HepG2 (cell line): ENCODE measurements at regions not wholly inside any gene's neighbourhood (a gene's known extent, or its start where the extent isn't known, plus 50 kb on each side); places are given as distances from the start of the nearest gene placed in this dataset.

Experiments
- ATAC-seq: fragments of 200-7000 bp; cut with Tn5 transposase; 3 replicates; pipeline ENCODE4 v1.9.1; 2020; ENCODE audit warnings: mild to moderate bottlenecking, moderate library complexity
- BruUV-seq: library from RNA; stranded (reverse); fragments of 400-500 nt; replicated peaks from 2 replicates; lab custom pipeline; 2021; lab: Mats Ljungman, UMichigan
- CTCF ChIA-PET: fragments of 300-600 bp; formaldehyde crosslinking; extraction: SDS; loops from one replicate; lab custom pipeline; 2021; ENCODE audit warnings: low total read pairs, inconsistent platforms, low intra/inter-chr PET ratio; lab: Yijun Ruan, JAX
- POLR2A ChIA-PET: fragments of 350-600 bp; sonication (Branson Sonifier 250); formaldehyde crosslinking; loops from one replicate; lab custom pipeline; 2020; ENCODE audit warnings: antibody characterized with exemption, inconsistent platforms; lab: Yijun Ruan, JAX
- DNase-seq: peaks from one replicate; pipeline ENCODE4 v3.0.0-alpha.2; 2015; ENCODE audit warnings: low spot score
- FAIRE-seq: peaks from 3 replicates; lab custom pipeline; 2011; peaks lifted over from hg19 to GRCh38; lab: Jason Lieb, UNC
- H2AFZ ChIP-seq: one replicate; pipeline ENCODE4 v1.6.1; 2011; ENCODE audit warnings: low read length, inconsistent platforms
- H3K27ac ChIP-seq: fragments of 300-600 bp; 3 replicates; pipeline ENCODE4 v1.8.0; 2011; ENCODE audit warnings: mixed run types, mild to moderate bottlenecking, mixed read lengths, low read length, inconsistent platforms; ENCODE audit not compliant: insufficient read depth; ENCODE audit errors: extremely low read length
- H3K27me3 ChIP-seq, 2 experiments: fragments of 200-600 bp in 1 of 2; 2 replicates in 1 of 2; 3 replicates in 1 of 2; pipeline versions ENCODE4 v1.6.0 to v1.8.0; 2011; ENCODE audit warnings: low read length in 2 of 2, mild to moderate bottlenecking in 2 of 2, moderate library complexity in 2 of 2, inconsistent platforms in 1 of 2; ENCODE audit not compliant: insufficient read depth in 2 of 2, control insufficient read depth in 1 of 2
- H3K36me3 ChIP-seq, 2 experiments: fragments of 200-600 bp in 1 of 2; replicated peaks in 1 of 2; 2 replicates in 1 of 2; 3 replicates in 1 of 2; pipeline versions ENCODE4 v1.5.1 to v1.8.0; 2011; ENCODE audit warnings: low read length in 2 of 2, inconsistent platforms in 1 of 2; ENCODE audit not compliant: insufficient read depth in 2 of 2, control insufficient read depth in 1 of 2
- H3K4me1 ChIP-seq: 2 replicates; pipeline ENCODE4 v1.5.1; 2012; ENCODE audit warnings: low read length, inconsistent platforms; ENCODE audit not compliant: insufficient read depth
- H3K4me2 ChIP-seq: 2 replicates; pipeline ENCODE4 v1.6.0; 2011; ENCODE audit warnings: low read depth, low read length, inconsistent platforms
- H3K4me3 ChIP-seq, 3 experiments: fragments of 200-600 bp in 1 of 3; sonication (generic), shearing (Covaris generic) in 1 of 3; replicated peaks in 1 of 3; 2 replicates each; pipeline ENCODE4 v1.5.1; 2011 to 2016; ENCODE audit warnings: low read length in 3 of 3, inconsistent platforms in 2 of 3, low read depth in 2 of 3, mild to moderate bottlenecking in 2 of 3, control low read depth in 1 of 3, mixed read lengths in 1 of 3; ENCODE audit not compliant: insufficient read depth in 1 of 3
- H3K79me2 ChIP-seq: one replicate; pipeline ENCODE4 v1.6.1; 2011; ENCODE audit warnings: low read length, inconsistent platforms; ENCODE audit not compliant: insufficient read depth
- H3K9ac ChIP-seq: 2 replicates; pipeline ENCODE4 v1.6.0; 2011; ENCODE audit warnings: mild to moderate bottlenecking, low read depth, low read length, inconsistent platforms; ENCODE audit not compliant: insufficient read depth
- H3K9me3 ChIP-seq: 2 replicates; pipeline ENCODE4 v1.5.1; 2012; ENCODE audit warnings: mild to moderate bottlenecking, low read length
- H4K20me1 ChIP-seq: 2 replicates; pipeline ENCODE4 v1.6.0; 2011; ENCODE audit warnings: inconsistent platforms, mild to moderate bottlenecking, low read length, moderate library complexity; ENCODE audit not compliant: insufficient read depth
- FOXJ3 ChIP-seq: sonication (generic); formaldehyde crosslinking; IDR thresholded peaks from 2 replicates; pipeline ENCODE4 v1.4.0; 2020; ENCODE audit warnings: missing genetic modification reagents, mild to moderate bottlenecking, borderline replicate concordance
- GATAD2A ChIP-seq: IDR thresholded peaks from 2 replicates; pipeline ENCODE4 v1.6.1; 2016
- GFI1 ChIP-seq: sonication (generic); formaldehyde crosslinking; IDR thresholded peaks from 2 replicates; pipeline ENCODE4 v1.5.0; 2020; ENCODE audit warnings: missing genetic modification reagents, mild to moderate bottlenecking, borderline replicate concordance
- KLF9 ChIP-seq: IDR thresholded peaks from 2 replicates; pipeline ENCODE4 v1.6.1; 2016; ENCODE audit warnings: low read depth
- MBD4 ChIP-seq: IDR thresholded peaks from 2 replicates; pipeline ENCODE4 v1.6.1; 2012; ENCODE audit warnings: low read length, inconsistent platforms, borderline replicate concordance
- PLRG1 ChIP-seq: fragments of 450-650 bp; conservative IDR thresholded peaks from 2 replicates; pipeline ENCODE4 v1.6.1; 2016
- POLR2A ChIP-seq, 2 experiments: IDR thresholded peaks; 2 replicates each; pipeline ENCODE4 v1.6.1; 2011; ENCODE audit warnings: low read depth in 2 of 2, low read length in 2 of 2, mild to moderate bottlenecking in 1 of 2, moderate library complexity in 1 of 2; ENCODE audit not compliant: insufficient read depth in 1 of 2
- REXO4 ChIP-seq: sonication (generic); formaldehyde crosslinking; IDR thresholded peaks from 2 replicates; pipeline ENCODE4 v1.8.0; 2022; ENCODE audit warnings: missing genetic modification reagents, mild to moderate bottlenecking, borderline replicate concordance
- SOX6 ChIP-seq, 2 experiments: fragments of 450-650 bp in 1 of 2; sonication (generic) in 1 of 2; formaldehyde crosslinking in 1 of 2; IDR thresholded peaks; 2 replicates each; pipeline versions ENCODE4 v1.4.0 to v1.6.1; 2017 to 2020; ENCODE audit warnings: antibody characterized with exemption in 1 of 2, mild to moderate bottlenecking in 1 of 2, missing genetic modification reagents in 1 of 2
- ZKSCAN1 ChIP-seq: fragments of 150-350 bp; IDR thresholded peaks from 2 replicates; pipeline ENCODE4 v1.6.1; 2014; ENCODE audit warnings: low read length
- ZNF205 ChIP-seq: IDR thresholded peaks from 2 replicates; pipeline ENCODE4 v1.6.1; 2018; ENCODE audit warnings: missing biosample characterization, missing genetic modification reagents
- ZNF350 ChIP-seq: sonication (generic); formaldehyde crosslinking; IDR thresholded peaks from 2 replicates; pipeline ENCODE4 v1.4.0; 2020; ENCODE audit warnings: mild to moderate bottlenecking, low read depth, missing genetic modification reagents, borderline replicate concordance
- WGBS: methylation state at CpG from one replicate; pipeline ENCODE4 v1.1.6; 2017; ENCODE audit warnings: low lambda C conversion rate; 5-methylcytosine and 5-hydroxymethylcytosine counted together
- in situ Hi-C: cut with HindIII; loops from 2 replicates; pipeline ENCODE4 v1.10.0; 2017; ENCODE audit warnings: low pct_unique_long_range_greater_than_20kb; ENCODE audit not compliant: extremely low pct_ligation_motif_present
- intact Hi-C: fragments of 100-400 bp; cut with micrococcal nuclease; formaldehyde crosslinking; loops from one replicate; pipeline ENCODE4 v1.10.0; 2022; ENCODE audit not compliant: unreplicated experiment
- TF ChIP-seq, protein P1 (sequence below): sonication (generic); formaldehyde crosslinking; IDR thresholded peaks from 2 replicates; pipeline ENCODE4 v1.4.0; 2020; ENCODE audit warnings: mild to moderate bottlenecking, missing genetic modification reagents

- H3K9me3 ChIP-seq = no peaks in the 10 kb centered on the region
- 0% methylated on average over 1 of the region's 1 CpG for WGBS
- TF ChIP-seq SOX6 (IDR thresholded peaks at IDR 0.05) = no peak
- TF ChIP-seq SOX6 (CRISPR knock-in tag; IDR thresholded peaks at IDR 0.05) = no peak
- TF ChIP-seq GFI1 (CRISPR knock-in tag) = no peak
- no peak for TF ChIP-seq POLR2A (IDR thresholded peaks at IDR 0.05; ENCODE audit: insufficient read depth in 1 of 2, low read depth in 2 of 2, low read length in 2 of 2)
- no peak for TF ChIP-seq FOXJ3 (CRISPR knock-in tag)
- TF ChIP-seq KLF9 (CRISPR knock-in tag) = no peak
- TF ChIP-seq MBD4 = no peak
- no peak for TF ChIP-seq ZNF205
- TF ChIP-seq PLRG1 = no peak
- ATAC-seq = no peak
- ChIA-PET CTCF (no interaction called here), POLR2A (no interaction called here)
- H3K4me2 ChIP-seq = no peak overlapping the region
- intact Hi-C loops = no loop called here
- H4K20me1 ChIP-seq = no peaks in the 10 kb centered on the region
- in situ Hi-C loops = no loop called here
- H3K4me1 ChIP-seq = no peaks in the 10 kb centered on the region
- no peaks in the 10 kb centered on the region for H3K27me3 ChIP-seq
- H3K36me3 ChIP-seq = no peaks in the 10 kb centered on the region
- H2AFZ ChIP-seq = no peak overlapping the region
- no TSS peak for BruUV-seq
- FAIRE-seq = no peak
- no peak for DNase-seq
- H3K4me3 ChIP-seq = no peak overlapping the region
- no peaks in the 10 kb centered on the region for H3K79me2 ChIP-seq
- no peak overlapping the region for H3K27ac ChIP-seq
- H3K9ac ChIP-seq = no peak overlapping the region
These were observed 430.1 kb downstream of the FBXO15 start for GRCh38 chr18:73717570-73717969.

DNA sequence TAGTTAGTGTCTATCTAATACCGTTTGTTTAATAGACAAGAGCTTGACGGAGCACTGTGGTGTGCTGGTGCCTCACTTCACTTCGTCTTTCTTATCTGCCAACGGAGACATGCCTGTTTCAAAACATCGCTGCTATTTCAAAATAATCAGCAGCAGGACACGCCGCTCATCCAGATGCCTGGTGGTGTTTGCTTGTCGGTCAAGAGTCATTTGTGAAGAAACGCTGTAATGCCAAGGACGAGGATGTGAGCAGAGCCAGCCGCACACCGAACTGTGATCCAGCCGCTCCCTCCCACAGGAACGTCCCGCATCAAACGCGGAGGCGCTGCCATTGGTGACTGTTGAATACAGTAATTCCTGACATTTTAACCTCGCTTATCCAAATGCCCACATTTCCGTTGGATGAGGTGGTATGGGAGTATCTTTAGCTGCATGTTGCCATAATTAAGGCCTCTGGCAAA lies 432.4 kb downstream of the FBXO15 start:
- intact Hi-C loops = no loop called here
- Histone ChIP-seq H3K4me3 (no peak overlapping the region), H3K27ac (no peak overlapping the region), H3K4me2 (no peak overlapping the region), H2AFZ (no peak overlapping the region), H4K20me1 (no peaks in the 10 kb centered on the region), H3K36me3 (no peaks in the 10 kb centered on the region), H3K4me1 (no peaks in the 10 kb centered on the region), H3K79me2 (no peaks in the 10 kb centered on the region), H3K9ac (no peak overlapping the region), H3K9me3 (no peaks in the 10 kb centered on the region), H3K27me3 (no peaks in the 10 kb centered on the region)
- ATAC-seq (no peak), FAIRE-seq (no peak), DNase-seq (no peak)
- in situ Hi-C loops = no loop called here
- CTCF ChIA-PET = no interaction called here
- BruUV-seq = no TSS peak
- POLR2A ChIA-PET = no interaction called here
- WGBS = 36% methylated on average over 18 of the region's 20 CpGs
- TF ChIP-seq, protein P1, sequence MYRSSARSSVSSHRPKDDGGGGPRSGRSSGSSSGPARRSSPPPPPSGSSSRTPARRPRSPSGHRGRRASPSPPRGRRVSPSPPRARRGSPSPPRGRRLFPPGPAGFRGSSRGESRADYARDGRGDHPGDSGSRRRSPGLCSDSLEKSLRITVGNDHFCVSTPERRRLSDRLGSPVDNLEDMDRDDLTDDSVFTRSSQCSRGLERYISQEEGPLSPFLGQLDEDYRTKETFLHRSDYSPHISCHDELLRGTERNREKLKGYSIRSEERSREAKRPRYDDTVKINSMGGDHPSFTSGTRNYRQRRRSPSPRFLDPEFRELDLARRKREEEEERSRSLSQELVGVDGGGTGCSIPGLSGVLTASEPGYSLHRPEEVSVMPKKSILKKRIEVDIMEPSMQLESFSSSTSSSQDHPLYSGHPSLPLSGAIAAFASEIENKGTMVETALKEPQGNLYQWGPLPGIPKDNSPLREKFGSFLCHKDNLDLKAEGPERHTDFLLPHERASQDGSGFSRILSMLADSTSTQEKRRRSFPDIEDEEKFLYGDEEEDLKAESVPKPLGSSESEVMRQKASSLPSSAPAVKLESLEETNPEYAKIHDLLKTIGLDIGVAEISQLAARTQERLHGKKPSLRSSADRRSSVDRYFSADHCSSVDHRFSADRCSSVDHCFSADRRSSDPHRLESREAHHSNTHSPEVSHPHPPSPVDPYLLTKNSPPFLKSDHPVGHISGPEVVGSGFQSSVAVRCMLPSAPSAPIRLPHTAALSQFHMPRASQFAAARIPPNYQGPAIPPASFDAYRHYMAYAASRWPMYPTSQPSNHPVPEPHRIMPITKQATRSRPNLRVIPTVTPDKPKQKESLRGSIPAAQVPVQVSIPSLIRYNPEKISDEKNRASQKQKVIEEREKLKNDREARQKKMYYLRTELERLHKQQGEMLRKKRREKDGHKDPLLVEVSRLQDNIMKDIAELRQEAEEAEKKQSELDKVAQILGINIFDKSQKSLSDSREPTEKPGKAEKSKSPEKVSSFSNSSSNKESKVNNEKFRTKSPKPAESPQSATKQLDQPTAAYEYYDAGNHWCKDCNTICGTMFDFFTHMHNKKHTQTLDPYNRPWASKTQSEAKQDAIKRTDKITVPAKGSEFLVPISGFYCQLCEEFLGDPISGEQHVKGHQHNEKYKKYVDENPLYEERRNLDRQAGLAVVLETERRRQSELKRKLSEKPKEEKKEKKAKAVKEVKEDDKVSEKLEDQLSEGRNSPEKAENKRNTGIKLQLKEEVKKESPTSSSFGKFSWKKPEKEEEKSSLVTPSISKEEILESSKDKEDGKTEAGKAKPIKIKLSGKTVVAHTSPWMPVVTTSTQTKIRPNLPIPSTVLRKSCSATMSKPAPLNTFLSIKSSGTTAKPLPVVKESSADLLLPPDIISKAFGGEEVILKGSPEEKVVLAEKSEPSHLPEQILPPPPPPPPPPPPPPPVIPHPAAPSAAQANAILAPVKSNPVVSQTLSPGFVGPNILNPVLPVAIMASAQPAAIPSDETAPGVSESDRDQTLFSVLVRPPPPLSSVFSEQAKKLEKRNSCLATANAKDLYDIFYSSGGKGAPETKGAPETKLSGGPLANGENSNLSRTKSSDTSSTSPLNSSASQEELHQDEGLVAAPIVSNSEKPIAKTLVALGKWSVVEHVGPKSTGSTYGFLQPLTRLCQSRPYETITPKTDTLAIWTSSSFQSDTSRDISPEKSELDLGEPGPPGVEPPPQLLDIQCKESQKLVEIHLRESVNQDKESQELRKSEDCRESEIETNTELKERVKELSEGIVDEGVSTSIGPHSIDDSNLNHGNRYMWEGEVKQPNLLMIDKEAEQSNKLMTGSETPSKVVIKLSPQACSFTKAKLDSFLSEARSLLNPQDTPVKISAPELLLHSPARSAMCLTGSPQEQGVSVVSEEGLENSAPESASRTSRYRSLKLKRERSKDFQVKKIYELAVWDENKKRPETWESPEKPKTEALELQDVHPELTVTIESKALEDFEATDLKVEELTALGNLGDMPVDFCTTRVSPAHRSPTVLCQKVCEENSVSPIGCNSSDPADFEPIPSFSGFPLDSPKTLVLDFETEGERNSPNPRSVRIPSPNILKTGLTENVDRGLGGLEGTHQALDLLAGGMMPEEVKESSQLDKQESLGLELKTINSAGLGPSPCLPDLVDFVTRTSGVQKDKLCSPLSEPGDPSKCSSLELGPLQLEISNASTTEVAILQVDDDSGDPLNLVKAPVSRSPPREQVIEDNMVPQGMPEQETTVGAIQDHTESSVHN (CRISPR knock-in tag) = no peak
- no peak for TF ChIP-seq REXO4 (CRISPR knock-in tag)
- TF ChIP-seq GATAD2A (CRISPR knock-in tag) = no peak
- TF ChIP-seq ZKSCAN1 = no peak
- TF ChIP-seq ZNF350 (CRISPR knock-in tag) = no peak
